ENCODE measurements at regions not wholly inside any gene's neighbourhood (a gene's known extent, or its start where the extent isn't known, plus 50 kb on each side); places are given as distances from the start of the nearest gene placed in this dataset.

DNA sequence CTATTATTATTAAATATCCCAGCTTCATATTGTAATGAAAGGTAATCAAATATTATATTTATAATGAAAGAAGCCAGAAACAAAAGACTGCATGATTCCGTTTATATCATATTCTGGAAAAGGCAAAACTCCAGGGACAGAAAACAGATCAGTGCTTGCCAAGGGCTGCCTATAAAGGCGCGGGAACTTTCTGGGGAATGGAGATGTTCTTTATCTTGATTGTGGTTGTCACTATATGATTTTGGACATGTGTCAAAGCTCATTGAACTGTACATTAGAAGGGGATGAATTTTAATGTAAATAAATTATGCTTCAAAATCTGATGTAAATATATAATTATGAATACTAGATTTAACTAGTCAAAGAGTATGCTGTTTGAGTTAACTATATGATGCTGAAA lies 115.4 kb upstream of the KRAS start (continued):
- TF ChIP-seq, protein P1, sequence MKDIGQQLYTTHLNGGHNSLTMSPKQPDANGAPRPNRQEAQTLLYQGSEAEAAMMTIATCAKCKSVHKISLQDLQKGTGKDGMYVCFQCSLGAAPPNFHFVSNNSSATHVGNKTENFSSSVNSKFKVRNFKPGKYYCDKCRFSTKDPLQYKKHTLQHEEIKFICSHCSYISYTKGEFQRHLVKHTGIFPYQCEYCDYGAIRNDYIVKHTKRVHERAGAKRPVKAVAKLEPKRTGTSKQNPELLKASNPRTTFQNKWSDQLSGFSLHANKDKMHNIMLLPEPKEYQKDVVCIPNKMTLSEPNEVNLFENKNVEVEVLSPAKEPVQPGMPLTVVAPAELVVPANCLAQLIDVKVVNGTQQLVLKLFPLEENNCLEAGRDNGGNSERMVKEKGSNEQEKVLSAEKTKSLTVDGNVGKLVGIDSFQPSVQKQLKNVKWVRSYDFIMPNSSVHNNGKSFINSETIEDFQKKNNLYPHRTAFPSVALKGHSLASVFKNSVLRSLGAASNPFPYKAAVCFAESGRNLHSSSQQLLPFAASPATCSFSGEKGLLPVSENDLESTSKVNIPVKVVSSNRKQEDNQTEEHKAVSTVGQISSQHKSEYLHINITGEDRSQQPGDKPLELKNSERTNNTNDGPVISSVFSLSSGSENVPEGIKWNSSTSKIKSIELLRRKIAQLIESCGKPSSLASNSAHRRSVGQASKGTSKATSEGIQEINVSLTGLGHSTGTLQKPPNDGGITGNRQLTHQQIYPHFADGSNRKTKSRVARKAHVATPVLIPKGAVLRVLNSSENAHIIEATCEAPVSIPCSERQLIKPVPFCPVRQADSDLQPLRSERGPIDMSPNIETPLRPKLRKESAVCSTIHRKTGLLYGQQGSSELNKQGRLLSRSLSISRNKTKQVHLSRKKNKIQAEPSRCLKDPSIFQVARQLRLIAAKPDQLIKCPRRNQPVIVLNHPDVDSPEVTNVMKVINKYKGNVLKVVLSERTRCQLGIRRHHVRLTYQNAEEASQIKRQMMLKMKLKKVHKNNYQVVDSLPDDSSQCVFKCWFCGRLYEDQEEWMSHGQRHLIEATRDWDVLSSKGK (CRISPR knock-in tag; IDR thresholded peaks at IDR 0.05), result no peak
- TF ChIP-seq, protein P2, sequence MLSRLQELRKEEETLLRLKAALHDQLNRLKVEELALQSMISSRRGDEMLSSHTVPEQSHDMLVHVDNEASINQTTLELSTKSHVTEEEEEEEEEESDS (CRISPR knock-in tag; IDR thresholded peaks at IDR 0.05), result no peak

GRCh38 chr12:25365340-25365730 lies 114.6 kb upstream of the KRAS start:
- peaks cover 5 to 8% of the 10 kb centered on the region in 2 experiments; a peak in 4 of 5 replicates for H3K27me3 ChIP-seq (ENCODE audit: control insufficient read depth in 2 of 2, insufficient read depth in 2 of 2, low read length in 2 of 2)
- no peak overlapping the region for H3K27ac ChIP-seq (ENCODE audit: extremely low read depth, low read depth, low read length)
- ChIA-PET POLR2A (interaction anchor here (1.6 kb wide), 1 partner anchor 9 kb away, joined by 3 read pairs; no protein-coding TSS in a partner anchor), CTCF (ENCODE audit: low intra/inter-chr PET ratio) (no interaction called here)
- no peak overlapping the region for H3K9ac ChIP-seq (ENCODE audit: insufficient read depth in 1 of 2, low read depth in 2 of 2, low read length in 2 of 2)
- H3K79me2 ChIP-seq (ENCODE audit: control insufficient read depth, insufficient read depth, low read length), result no peaks in the 10 kb centered on the region
- peak; percentile 58 for FAIRE-seq
- 0% methylated on average over 3 of the region's 3 CpGs for WGBS (ENCODE audit: insufficient coverage, low coverage, missing lambda C conversion rate)
- no peak for DNase-seq (ENCODE audit: extremely low read depth in 1 of 4, low spot score in 3 of 4)
- no peaks in the 10 kb centered on the region for H3K9me1 ChIP-seq (ENCODE audit: control insufficient read depth, insufficient read depth, low read length)
- H3K36me3 ChIP-seq (ENCODE audit: control insufficient read depth, insufficient read depth, low read length), result no peaks in the 10 kb centered on the region
- BruUV-seq (replicated peaks), result no TSS peak
- no peak overlapping the region for H3K4me3 ChIP-seq
- no peak overlapping the region for H3K4me2 ChIP-seq (ENCODE audit: insufficient read depth, low read length)
- H3K9me3 ChIP-seq (replicated peaks; ENCODE audit: control insufficient read depth, insufficient read depth, low read depth, low read length), result no peaks in the 10 kb centered on the region
- no peaks in the 10 kb centered on the region for H4K20me1 ChIP-seq (replicated peaks; ENCODE audit: control insufficient read depth, insufficient read depth, low read length)
- in situ Hi-C loops (cut with MboI) (no loop called here), intact Hi-C loops (cut with micrococcal nuclease) (no loop called here)
- H2AFZ ChIP-seq (ENCODE audit: low read depth, low read length), result no peak overlapping the region
- ATAC-seq, result no peak
- H3K4me1 ChIP-seq (replicated peaks in 1 of 2; ENCODE audit: control insufficient read depth in 2 of 2, insufficient read depth in 2 of 2, low read length in 2 of 2), result peaks cover 0 to 7% of the 10 kb centered on the region in 2 experiments; a peak in 1 of 5 replicates
- TF ChIP-seq JUND (IDR thresholded peaks at IDR 0.05; ENCODE audit: borderline replicate concordance, low read depth, low read length) (no peak), JUND (tag; IDR thresholded peaks at IDR 0.05; ENCODE audit: borderline replicate concordance, low read depth, low read length) (no peak), GABPB2 (CRISPR knock-in tag; conservative IDR thresholded peaks at IDR 0.05) (no peak), ZBTB11 (CRISPR knock-in tag; IDR thresholded peaks at IDR 0.05) (no peak), RBM15 (IDR thresholded peaks at IDR 0.05; ENCODE audit: insufficient read depth, low read length) (no peak), RBBP5 (IDR thresholded peaks at IDR 0.05; ENCODE audit: borderline replicate concordance, insufficient read depth, low read length, poor library complexity, severe bottlenecking) (no peak), HDGF (IDR thresholded peaks at IDR 0.05) (no peak), NFXL1 (CRISPR knock-in tag; IDR thresholded peaks at IDR 0.05) (no peak), BRD4 (IDR thresholded peaks at IDR 0.05) (no peak), RUNX1 (IDR thresholded peaks at IDR 0.05; ENCODE audit: low read depth) (no peak)
- TF ChIP-seq, protein P3, sequence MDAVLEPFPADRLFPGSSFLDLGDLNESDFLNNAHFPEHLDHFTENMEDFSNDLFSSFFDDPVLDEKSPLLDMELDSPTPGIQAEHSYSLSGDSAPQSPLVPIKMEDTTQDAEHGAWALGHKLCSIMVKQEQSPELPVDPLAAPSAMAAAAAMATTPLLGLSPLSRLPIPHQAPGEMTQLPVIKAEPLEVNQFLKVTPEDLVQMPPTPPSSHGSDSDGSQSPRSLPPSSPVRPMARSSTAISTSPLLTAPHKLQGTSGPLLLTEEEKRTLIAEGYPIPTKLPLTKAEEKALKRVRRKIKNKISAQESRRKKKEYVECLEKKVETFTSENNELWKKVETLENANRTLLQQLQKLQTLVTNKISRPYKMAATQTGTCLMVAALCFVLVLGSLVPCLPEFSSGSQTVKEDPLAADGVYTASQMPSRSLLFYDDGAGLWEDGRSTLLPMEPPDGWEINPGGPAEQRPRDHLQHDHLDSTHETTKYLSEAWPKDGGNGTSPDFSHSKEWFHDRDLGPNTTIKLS (IDR thresholded peaks at IDR 0.05; ENCODE audit: borderline replicate concordance, low read depth), result no peak
